Breast epithelium (tissue), 3 donors: ENCODE measurements at regions not wholly inside any gene's neighbourhood (a gene's known extent, or its start where the extent isn't known, plus 50 kb on each side); places are given as distances from the start of the nearest gene placed in this dataset.

ENCODE experiments used
- POLR2A ChIP-seq: fragments of 450-650 bp; IDR thresholded peaks from one replicate; pipeline ENCODE4 v1.6.1; 2016; ENCODE audit warnings: antibody characterized with exemption, mild to moderate bottlenecking, moderate library complexity
- POLR2AphosphoS5 ChIP-seq, 3 donors: sonication (generic); formaldehyde crosslinking; IDR thresholded peaks; one replicate each; pipeline ENCODE4 v1.6.1; 2017; ENCODE audit warnings: antibody characterized with exemption in 3 of 3
- TF ChIP-seq, protein P1 (sequence below), 3 donors: fragments of 450-650 bp; IDR thresholded peaks; one replicate each; pipeline ENCODE4 v1.5.1; 2016 to 2017; ENCODE audit warnings: antibody characterized with exemption in 3 of 3, mild to moderate bottlenecking in 3 of 3, moderate library complexity in 3 of 3

DNA sequence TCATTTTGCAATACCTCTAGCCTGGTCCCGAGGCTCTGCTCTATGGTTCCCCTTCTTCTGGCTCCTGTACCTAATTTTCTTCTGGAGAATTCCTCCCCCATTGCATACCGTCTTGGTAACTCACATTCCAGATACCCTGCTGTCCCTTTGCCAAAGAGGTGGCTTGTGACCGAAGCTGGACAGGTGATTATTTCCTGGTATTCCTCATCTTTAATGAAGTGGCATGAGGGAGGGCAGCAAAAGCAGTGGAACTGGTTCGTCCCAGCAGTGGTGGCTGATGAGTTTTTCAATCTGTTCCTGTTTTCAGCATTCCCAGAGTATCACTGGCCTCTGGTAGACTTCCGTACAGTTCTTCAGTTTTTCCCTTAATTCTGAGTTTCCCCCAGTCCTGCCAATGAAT is 186.2 kb upstream of the CADPS start:
- TF ChIP-seq POLR2A = no peak
- TF ChIP-seq, protein P1, sequence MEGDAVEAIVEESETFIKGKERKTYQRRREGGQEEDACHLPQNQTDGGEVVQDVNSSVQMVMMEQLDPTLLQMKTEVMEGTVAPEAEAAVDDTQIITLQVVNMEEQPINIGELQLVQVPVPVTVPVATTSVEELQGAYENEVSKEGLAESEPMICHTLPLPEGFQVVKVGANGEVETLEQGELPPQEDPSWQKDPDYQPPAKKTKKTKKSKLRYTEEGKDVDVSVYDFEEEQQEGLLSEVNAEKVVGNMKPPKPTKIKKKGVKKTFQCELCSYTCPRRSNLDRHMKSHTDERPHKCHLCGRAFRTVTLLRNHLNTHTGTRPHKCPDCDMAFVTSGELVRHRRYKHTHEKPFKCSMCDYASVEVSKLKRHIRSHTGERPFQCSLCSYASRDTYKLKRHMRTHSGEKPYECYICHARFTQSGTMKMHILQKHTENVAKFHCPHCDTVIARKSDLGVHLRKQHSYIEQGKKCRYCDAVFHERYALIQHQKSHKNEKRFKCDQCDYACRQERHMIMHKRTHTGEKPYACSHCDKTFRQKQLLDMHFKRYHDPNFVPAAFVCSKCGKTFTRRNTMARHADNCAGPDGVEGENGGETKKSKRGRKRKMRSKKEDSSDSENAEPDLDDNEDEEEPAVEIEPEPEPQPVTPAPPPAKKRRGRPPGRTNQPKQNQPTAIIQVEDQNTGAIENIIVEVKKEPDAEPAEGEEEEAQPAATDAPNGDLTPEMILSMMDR (IDR thresholded peaks at IDR 0.05) = no peak
- TF ChIP-seq POLR2AphosphoS5 (IDR thresholded peaks at IDR 0.05) = no peak
